ENCODE measurements at regions not wholly inside any gene's neighbourhood (a gene's known extent, or its start where the extent isn't known, plus 50 kb on each side); places are given as distances from the start of the nearest gene placed in this dataset.

DNA sequence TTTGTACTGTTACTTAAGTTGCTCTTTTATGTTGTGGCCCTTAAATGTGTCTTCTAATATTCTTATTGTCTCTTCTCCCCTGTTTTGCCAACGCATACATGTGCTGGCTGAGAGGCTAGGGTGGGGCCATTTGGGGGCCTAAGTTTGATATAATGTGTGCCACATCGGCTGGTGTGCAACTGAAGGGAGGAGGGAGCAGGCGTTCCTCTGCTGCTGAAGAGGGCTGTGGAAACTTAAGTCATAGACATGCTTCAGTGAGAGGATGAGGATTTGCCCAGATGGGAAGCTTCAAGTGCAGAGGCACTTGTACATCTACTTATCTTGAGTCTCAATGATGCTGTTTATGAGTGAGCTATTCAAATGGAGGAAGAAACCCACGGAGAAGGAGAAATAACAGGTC lies 630.6 kb downstream of the LMO4 start:
- Histone ChIP-seq H4K20me1 (ENCODE audit: insufficient read depth, low read length) (no peaks in the 10 kb centered on the region), H3K27ac (ENCODE audit: low read depth, low read length, poor library complexity, severe bottlenecking) (no peak overlapping the region), H3K9me2 (ENCODE audit: low read depth, low read length) (no peaks in the 10 kb centered on the region), H3F3A (ENCODE audit: insufficient read depth, low read length) (no peaks in the 10 kb centered on the region), H3K4me2 (ENCODE audit: low read length) (no peak overlapping the region), H3K4me3 (ENCODE audit: low read depth, low read length, poor library complexity, severe bottlenecking) (no peak overlapping the region), H3K36me3 (ENCODE audit: insufficient read depth, low read length) (no peaks in the 10 kb centered on the region), H3K4me1 (ENCODE audit: insufficient read depth, low read length, severe bottlenecking) (no peaks in the 10 kb centered on the region), H3K9ac (ENCODE audit: low read length) (no peak overlapping the region), H2AFZ (ENCODE audit: low read length) (no peak overlapping the region), H3K79me2 (ENCODE audit: insufficient read depth, low read length) (no peaks in the 10 kb centered on the region), H3K9me3 (ENCODE audit: low read length) (no peaks in the 10 kb centered on the region), H3K27me3 (ENCODE audit: insufficient read depth, low read length) (no peaks in the 10 kb centered on the region)
- TF ChIP-seq, protein P1, sequence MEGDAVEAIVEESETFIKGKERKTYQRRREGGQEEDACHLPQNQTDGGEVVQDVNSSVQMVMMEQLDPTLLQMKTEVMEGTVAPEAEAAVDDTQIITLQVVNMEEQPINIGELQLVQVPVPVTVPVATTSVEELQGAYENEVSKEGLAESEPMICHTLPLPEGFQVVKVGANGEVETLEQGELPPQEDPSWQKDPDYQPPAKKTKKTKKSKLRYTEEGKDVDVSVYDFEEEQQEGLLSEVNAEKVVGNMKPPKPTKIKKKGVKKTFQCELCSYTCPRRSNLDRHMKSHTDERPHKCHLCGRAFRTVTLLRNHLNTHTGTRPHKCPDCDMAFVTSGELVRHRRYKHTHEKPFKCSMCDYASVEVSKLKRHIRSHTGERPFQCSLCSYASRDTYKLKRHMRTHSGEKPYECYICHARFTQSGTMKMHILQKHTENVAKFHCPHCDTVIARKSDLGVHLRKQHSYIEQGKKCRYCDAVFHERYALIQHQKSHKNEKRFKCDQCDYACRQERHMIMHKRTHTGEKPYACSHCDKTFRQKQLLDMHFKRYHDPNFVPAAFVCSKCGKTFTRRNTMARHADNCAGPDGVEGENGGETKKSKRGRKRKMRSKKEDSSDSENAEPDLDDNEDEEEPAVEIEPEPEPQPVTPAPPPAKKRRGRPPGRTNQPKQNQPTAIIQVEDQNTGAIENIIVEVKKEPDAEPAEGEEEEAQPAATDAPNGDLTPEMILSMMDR (IDR thresholded peaks at IDR 0.05; ENCODE audit: low read length), result no peak
- no peak for TF ChIP-seq EZH2 (IDR thresholded peaks at IDR 0.05; ENCODE audit: borderline replicate concordance, low read length)

DNA sequence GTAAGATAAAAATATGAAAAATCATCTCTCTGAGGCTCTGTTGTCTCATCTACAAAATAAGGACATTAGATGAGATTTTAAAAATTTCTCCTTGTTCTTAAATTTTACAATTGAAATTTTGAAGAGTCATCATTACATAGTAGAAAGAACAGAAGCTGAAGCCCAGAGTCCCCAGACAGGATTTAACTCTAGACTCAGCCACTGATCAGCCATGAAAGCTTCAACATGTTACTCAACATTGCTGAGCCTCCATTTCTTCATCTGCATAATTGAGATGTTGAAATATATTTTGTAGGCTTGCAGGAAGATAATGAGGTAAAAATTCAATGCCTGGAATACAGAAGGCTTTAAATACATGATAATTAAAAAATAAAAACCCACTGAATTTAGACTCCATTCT lies 633.3 kb downstream of the LMO4 start:
- no peaks in the 10 kb centered on the region for H3K36me3 ChIP-seq (ENCODE audit: insufficient read depth, low read length)
- no peak overlapping the region for H3K27ac ChIP-seq (ENCODE audit: low read depth, low read length, poor library complexity, severe bottlenecking)
- H3K4me3 ChIP-seq (ENCODE audit: low read depth, low read length, poor library complexity, severe bottlenecking), result no peak overlapping the region
- H3K9ac ChIP-seq (ENCODE audit: low read length), result no peak overlapping the region
- H3K4me2 ChIP-seq (ENCODE audit: low read length), result no peak overlapping the region
- TF ChIP-seq, protein P1 (IDR thresholded peaks at IDR 0.05; ENCODE audit: low read length), result no peak
- no peak for TF ChIP-seq EZH2 (IDR thresholded peaks at IDR 0.05; ENCODE audit: borderline replicate concordance, low read length)
- no peak overlapping the region for H2AFZ ChIP-seq (ENCODE audit: low read length)
- H3K9me3 ChIP-seq (ENCODE audit: low read length), result no peaks in the 10 kb centered on the region
- no peaks in the 10 kb centered on the region for H3F3A ChIP-seq (ENCODE audit: insufficient read depth, low read length)
- no peaks in the 10 kb centered on the region for H3K4me1 ChIP-seq (ENCODE audit: insufficient read depth, low read length, severe bottlenecking)
- no peaks in the 10 kb centered on the region for H4K20me1 ChIP-seq (ENCODE audit: insufficient read depth, low read length)
- no peaks in the 10 kb centered on the region for H3K9me2 ChIP-seq (ENCODE audit: low read depth, low read length)
- H3K27me3 ChIP-seq (ENCODE audit: insufficient read depth, low read length), result no peaks in the 10 kb centered on the region
- H3K79me2 ChIP-seq (ENCODE audit: insufficient read depth, low read length), result no peaks in the 10 kb centered on the region

DNA sequence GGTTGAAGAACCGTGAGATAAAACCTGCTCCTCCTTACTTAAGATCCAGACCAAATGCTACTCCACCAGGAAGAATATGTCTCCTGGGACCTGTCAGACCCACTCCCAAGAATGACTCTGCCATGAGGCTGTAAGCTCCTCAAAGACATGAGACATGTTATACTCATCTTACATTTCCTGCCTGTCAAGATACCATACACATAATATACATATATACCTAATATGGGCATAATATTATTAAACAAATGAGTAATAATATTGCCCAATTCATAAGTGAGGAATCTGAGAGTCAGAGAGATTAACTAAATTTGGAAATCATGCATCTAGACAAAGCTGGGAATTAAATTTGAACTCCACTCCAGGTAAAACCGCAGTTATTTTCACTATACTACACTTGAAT lies 634.9 kb downstream of the LMO4 start:
- no peak overlapping the region for H3K4me3 ChIP-seq (ENCODE audit: low read depth, low read length, poor library complexity, severe bottlenecking)
- TF ChIP-seq, protein P1 (IDR thresholded peaks at IDR 0.05; ENCODE audit: low read length), result no peak
- no peak for TF ChIP-seq EZH2 (IDR thresholded peaks at IDR 0.05; ENCODE audit: borderline replicate concordance, low read length)
- no peaks in the 10 kb centered on the region for H3F3A ChIP-seq (ENCODE audit: insufficient read depth, low read length)
- no peaks in the 10 kb centered on the region for H3K9me3 ChIP-seq (ENCODE audit: low read length)
- H3K4me2 ChIP-seq (ENCODE audit: low read length), result no peak overlapping the region
- no peaks in the 10 kb centered on the region for H4K20me1 ChIP-seq (ENCODE audit: insufficient read depth, low read length)
- no peak overlapping the region for H2AFZ ChIP-seq (ENCODE audit: low read length)
- H3K27me3 ChIP-seq (ENCODE audit: insufficient read depth, low read length), result no peaks in the 10 kb centered on the region
- no peaks in the 10 kb centered on the region for H3K36me3 ChIP-seq (ENCODE audit: insufficient read depth, low read length)
- no peak overlapping the region for H3K9ac ChIP-seq (ENCODE audit: low read length)
- H3K9me2 ChIP-seq (ENCODE audit: low read depth, low read length), result no peaks in the 10 kb centered on the region
- H3K4me1 ChIP-seq (ENCODE audit: insufficient read depth, low read length, severe bottlenecking), result no peaks in the 10 kb centered on the region
- H3K27ac ChIP-seq (ENCODE audit: low read depth, low read length, poor library complexity, severe bottlenecking), result no peak overlapping the region
- no peaks in the 10 kb centered on the region for H3K79me2 ChIP-seq (ENCODE audit: insufficient read depth, low read length)

Measured in OCI-LY1 (cell line).